Endothelial cell of umbilical vein (primary cell): ENCODE measurements at regions not wholly inside any gene's neighbourhood (a gene's known extent, or its start where the extent isn't known, plus 50 kb on each side); places are given as distances from the start of the nearest gene placed in this dataset.

Source experiments
- BruUV-seq: library from RNA; stranded (reverse); fragments of 400-500 nt; replicated peaks from 2 replicates; lab custom pipeline; 2021; lab: Mats Ljungman, UMichigan
- CTCF ChIA-PET: fragments of 300-600, 350-600 bp; sonication (Branson Sonifier 250); formaldehyde crosslinking; loops from one replicate; lab custom pipeline; 2021; ENCODE audit warnings: antibody characterized with exemption, inconsistent platforms; lab: Charles Lee
- POLR2A ChIA-PET: fragments of 300-600, 350-600 bp; sonication (Branson Sonifier 250); formaldehyde crosslinking; loops from one replicate; lab custom pipeline; 2021; ENCODE audit warnings: antibody characterized with exemption, inconsistent platforms; lab: Charles Lee
- DNase-seq: peaks from one replicate; pipeline ENCODE4 v3.0.0-alpha.2; 2011; ENCODE audit warnings: low read depth, low spot score
- FAIRE-seq: peaks from 2 replicates; lab custom pipeline; 2011; peaks lifted over from hg19 to GRCh38; lab: Jason Lieb, UNC
- H2AFZ ChIP-seq: 2 replicates; pipeline ENCODE4 v1.6.0; 2012; ENCODE audit warnings: low read depth, low read length, control low read depth, inconsistent platforms
- H3K27ac ChIP-seq: 2 replicates; pipeline ENCODE4 v1.5.1; 2011; ENCODE audit warnings: low read depth, mild to moderate bottlenecking, control low read depth, low read length, moderate library complexity; ENCODE audit not compliant: insufficient read depth
- H3K27me3 ChIP-seq, 2 experiments: 2 replicates each; pipeline versions ENCODE4 v1.6.0 to v1.6.1; 2011; ENCODE audit warnings: low read length in 2 of 2, mixed read lengths in 1 of 2; ENCODE audit not compliant: control insufficient read depth in 2 of 2, insufficient read depth in 2 of 2
- H3K36me3 ChIP-seq, 2 experiments: 2 replicates in 1 of 2; 3 replicates in 1 of 2; pipeline ENCODE4 v1.5.1; 2011; ENCODE audit warnings: low read length in 2 of 2, mild to moderate bottlenecking in 1 of 2, moderate library complexity in 1 of 2; ENCODE audit not compliant: control insufficient read depth in 2 of 2, insufficient read depth in 2 of 2; ENCODE audit errors: extremely low read depth in 1 of 2
- H3K4me1 ChIP-seq: 3 replicates; pipeline ENCODE4 v1.5.1; 2011; ENCODE audit warnings: mild to moderate bottlenecking, low read length; ENCODE audit not compliant: control insufficient read depth, insufficient read depth; ENCODE audit errors: extremely low read depth
- H3K4me2 ChIP-seq: 2 replicates; pipeline ENCODE4 v1.6.1; 2011; ENCODE audit warnings: low read length, control low read depth, mixed read lengths; ENCODE audit not compliant: insufficient read depth
- H3K4me3 ChIP-seq, 3 experiments: fragments of 200-600 bp in 1 of 3; sonication (generic), shearing (Covaris generic) in 1 of 3; replicated peaks in 1 of 3; 2 replicates each; pipeline ENCODE4 v1.5.1; 2011 to 2016; ENCODE audit warnings: control low read depth in 3 of 3, low read length in 3 of 3, mild to moderate bottlenecking in 2 of 3, inconsistent platforms in 1 of 3, low read depth in 1 of 3, moderate library complexity in 1 of 3; ENCODE audit not compliant: insufficient read depth in 1 of 3
- H3K79me2 ChIP-seq: 2 replicates; pipeline ENCODE4 v1.6.0; 2012; ENCODE audit warnings: low read length, inconsistent platforms; ENCODE audit not compliant: control insufficient read depth, insufficient read depth
- H3K9ac ChIP-seq: replicated peaks from 2 replicates; pipeline ENCODE3; 2011; ENCODE audit warnings: low read length, control low read depth; ENCODE audit not compliant: insufficient read depth; ENCODE audit errors: extremely low read depth
- H3K9me1 ChIP-seq: replicated peaks from 3 replicates; pipeline ENCODE4 v1.6.0; 2011; ENCODE audit warnings: mild to moderate bottlenecking, low read length; ENCODE audit not compliant: control insufficient read depth, insufficient read depth; ENCODE audit errors: extremely low read depth
- H3K9me3 ChIP-seq: replicated peaks from 2 replicates; pipeline ENCODE4 v1.5.1; 2012; ENCODE audit warnings: low read length, inconsistent platforms; ENCODE audit not compliant: control insufficient read depth, insufficient read depth
- H4K20me1 ChIP-seq: replicated peaks from 2 replicates; pipeline ENCODE3; 2011; ENCODE audit warnings: mild to moderate bottlenecking, low read length; ENCODE audit not compliant: control insufficient read depth, insufficient read depth; ENCODE audit errors: extremely low read depth
- CTCF ChIP-seq, 2 donors: IDR thresholded peaks; 1 replicate in 1 of 2; 2 replicates in 1 of 2; pipeline ENCODE4 v1.5.1; 2011; ENCODE audit warnings: low read length in 2 of 2, mild to moderate bottlenecking in 2 of 2, moderate library complexity in 2 of 2, control low read depth in 1 of 2, inconsistent platforms in 1 of 2, low read depth in 1 of 2; ENCODE audit not compliant: insufficient read depth in 1 of 2; ENCODE audit errors: extremely low read depth in 1 of 2
- EZH2 ChIP-seq: IDR thresholded peaks from 2 replicates; pipeline ENCODE4 v1.6.1; 2012; ENCODE audit warnings: borderline replicate concordance, low read depth, mild to moderate bottlenecking, moderate library complexity, low read length, inconsistent platforms; ENCODE audit not compliant: severe bottlenecking
- FOS ChIP-seq: IDR thresholded peaks from 2 replicates; pipeline ENCODE4 v1.6.1; 2011; ENCODE audit warnings: mild to moderate bottlenecking, low read length, moderate library complexity, borderline replicate concordance; ENCODE audit not compliant: insufficient read depth
- MYC ChIP-seq: IDR thresholded peaks from one replicate; pipeline ENCODE4 v1.6.1; 2011; ENCODE audit warnings: mild to moderate bottlenecking, low read depth, low read length
- POLR2A ChIP-seq: IDR thresholded peaks from 2 replicates; pipeline ENCODE4 v1.6.1; 2012; ENCODE audit warnings: low read depth, mild to moderate bottlenecking, control low read depth, low read length
- POLR2AphosphoS5 ChIP-seq: IDR thresholded peaks from 2 replicates; pipeline ENCODE4 v1.6.1; 2012; ENCODE audit warnings: low read depth, mild to moderate bottlenecking, control low read depth, low read length, moderate library complexity; ENCODE audit not compliant: insufficient read depth
- dilution Hi-C: fragments of 300-500 bp; cut with MboI; formaldehyde crosslinking; loops from one replicate; pipeline ENCODE4 v1.15.0; 2019; ENCODE audit warnings: low sequenced_read_pairs; ENCODE audit not compliant: extremely low pct_ligation_motif_present
- intact Hi-C: fragments of 100-400 bp; cut with micrococcal nuclease; formaldehyde crosslinking; loops from one replicate; pipeline ENCODE4 v1.10.0; 2022
- TF ChIP-seq, protein P1 (sequence below): IDR thresholded peaks from 2 replicates; pipeline ENCODE4 v1.6.1; 2011; ENCODE audit not compliant: insufficient read depth, insufficient read length

GRCh38 chr13:106183410-106184065 is 351.9 kb downstream of the EFNB2 start:
- Histone ChIP-seq H3K4me2 (no peak overlapping the region), H3K36me3 (no peaks in the 10 kb centered on the region), H3K4me1 (no peaks in the 10 kb centered on the region), H3K79me2 (no peaks in the 10 kb centered on the region), H3K9me1 (no peaks in the 10 kb centered on the region), H2AFZ (no peak overlapping the region), H3K4me3 (no peak overlapping the region), H3K9ac (no peak overlapping the region), H4K20me1 (no peaks in the 10 kb centered on the region), H3K27ac (no peak overlapping the region), H3K9me3 (no peaks in the 10 kb centered on the region), H3K27me3 (no peaks in the 10 kb centered on the region)
- intact Hi-C loops (no loop called here), dilution Hi-C loops (no loop called here)
- BruUV-seq = no TSS peak
- FAIRE-seq (no peak), DNase-seq (no peak)
- no peak for TF ChIP-seq EZH2
- TF ChIP-seq POLR2A = no peak
- TF ChIP-seq MYC = no peak
- TF ChIP-seq, protein P1, sequence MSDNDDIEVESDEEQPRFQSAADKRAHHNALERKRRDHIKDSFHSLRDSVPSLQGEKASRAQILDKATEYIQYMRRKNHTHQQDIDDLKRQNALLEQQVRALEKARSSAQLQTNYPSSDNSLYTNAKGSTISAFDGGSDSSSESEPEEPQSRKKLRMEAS = no peak
- TF ChIP-seq POLR2AphosphoS5 = no peak
- no peak for TF ChIP-seq CTCF (IDR thresholded peaks at IDR 0.05; ENCODE audit: extremely low read depth in 1 of 2, insufficient read depth in 1 of 2, low read depth in 1 of 2, low read length in 2 of 2)
- no peak for TF ChIP-seq FOS
- ChIA-PET POLR2A (no interaction called here), CTCF (no interaction called here)
